Psoas muscle (tissue), 7 donors: ENCODE measurements at regions not wholly inside any gene's neighbourhood (a gene's known extent, or its start where the extent isn't known, plus 50 kb on each side); places are given as distances from the start of the nearest gene placed in this dataset.

Experiments used
- ATAC-seq, 4 donors: fragments of 200-7000 bp; cut with Tn5 transposase; one replicate each; pipeline ENCODE4 v1.9.1; 2020; ENCODE audit warnings: moderate library complexity in 3 of 4, mild to moderate bottlenecking in 2 of 4
- DNase-seq, 2 donors: peaks; one replicate each; pipeline ENCODE4 v3.0.0-alpha.2; 2020
- H3K27ac ChIP-seq: fragments of 200-600 bp; one replicate; pipeline ENCODE4 v1.8.0; 2022
- H3K27me3 ChIP-seq, 3 donors: fragments of 200-600 bp in 1 of 3; one replicate each; pipeline versions ENCODE4 v1.6.1 to v1.8.0; 2013 to 2022; ENCODE audit warnings: low read length in 2 of 3, mild to moderate bottlenecking in 2 of 3, moderate library complexity in 1 of 3; ENCODE audit not compliant: insufficient read depth in 3 of 3
- H3K36me3 ChIP-seq, 2 donors: fragments of 200-600 bp in 1 of 2; one replicate each; pipeline versions ENCODE4 v1.6.1 to v1.8.0; 2013 to 2022; ENCODE audit warnings: low read depth in 1 of 2, mild to moderate bottlenecking in 1 of 2, moderate library complexity in 1 of 2; ENCODE audit not compliant: insufficient read depth in 1 of 2
- H3K4me1 ChIP-seq: fragments of 200-600 bp; one replicate; pipeline ENCODE4 v1.8.0; 2022
- H3K4me3 ChIP-seq: fragments of 200-600 bp; one replicate; pipeline ENCODE4 v1.8.0; 2022; ENCODE audit warnings: mild to moderate bottlenecking
- H3K9me3 ChIP-seq: fragments of 200-600 bp; one replicate; pipeline ENCODE4 v1.8.0; 2022
- WGBS, 3 donors: extraction: QIAGEN DNeasy Blood & Tissue Kit; methylation state at CpG; one replicate each; pipeline versions ENCODE4 v1.1.6 to v1.1.7; 2013; 5-methylcytosine and 5-hydroxymethylcytosine counted together
- intact Hi-C, 2 donors: fragments of 100-400 bp; cut with DNase I; formaldehyde crosslinking; loops; one replicate each; pipeline versions ENCODE4 v1.11.0 to v1.14.2; 2022
- TF ChIP-seq, protein P1 (sequence below): fragments of 200-600 bp; IDR thresholded peaks from one replicate; pipeline ENCODE4 v1.8.0; 2022; ENCODE audit warnings: antibody characterized with exemption
- donor health status: healthy with polysubstance abuse.
- donor health status: DM: no; HTN: no; CAD: no; lungs with moderate emphysema.
- donor health status: Bipolar disorder and iron deficiency.
- donor health status: healthy.
- donor health status: DM: yes; HTN: yes; CAD: no.
- donor health status: DM: no; HTN: no; CAD: no.
- donor health status: DM: yes; HTN: yes; CAD: no.

DNA sequence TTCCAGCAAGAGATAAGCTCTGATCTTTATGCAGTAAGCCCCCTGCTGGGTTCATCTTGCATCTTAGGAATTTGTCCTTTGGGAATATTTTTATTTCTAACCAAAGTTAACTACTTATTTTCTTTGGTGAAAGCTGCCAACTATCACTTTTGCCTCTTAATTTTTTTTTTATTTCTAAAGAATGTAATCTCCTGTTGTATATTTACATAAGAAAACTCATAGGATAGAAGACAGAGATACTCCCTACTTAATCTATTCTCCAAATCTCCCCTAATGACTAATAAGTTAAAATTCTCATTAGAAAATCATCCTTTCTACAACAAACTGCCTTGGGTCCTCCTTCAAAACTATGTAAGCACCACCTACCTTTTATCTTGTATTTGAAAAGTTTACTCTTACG, 612.2 kb upstream of the SLC39A10 start:
- Histone ChIP-seq H3K27ac (no peak overlapping the region), H3K9me3 (no peaks in the 10 kb centered on the region), H3K27me3 (no peaks in the 10 kb centered on the region), H3K4me3 (no peak overlapping the region), H3K4me1 (no peaks in the 10 kb centered on the region), H3K36me3 (no peaks in the 10 kb centered on the region)
- DNase-seq (no peak), ATAC-seq (no peak)
- intact Hi-C loops, result no loop called here
- WGBS, 3 donors, result 95 to 100% (median 96%) methylated on average over 1 of the region's 1 CpG
- TF ChIP-seq, protein P1, sequence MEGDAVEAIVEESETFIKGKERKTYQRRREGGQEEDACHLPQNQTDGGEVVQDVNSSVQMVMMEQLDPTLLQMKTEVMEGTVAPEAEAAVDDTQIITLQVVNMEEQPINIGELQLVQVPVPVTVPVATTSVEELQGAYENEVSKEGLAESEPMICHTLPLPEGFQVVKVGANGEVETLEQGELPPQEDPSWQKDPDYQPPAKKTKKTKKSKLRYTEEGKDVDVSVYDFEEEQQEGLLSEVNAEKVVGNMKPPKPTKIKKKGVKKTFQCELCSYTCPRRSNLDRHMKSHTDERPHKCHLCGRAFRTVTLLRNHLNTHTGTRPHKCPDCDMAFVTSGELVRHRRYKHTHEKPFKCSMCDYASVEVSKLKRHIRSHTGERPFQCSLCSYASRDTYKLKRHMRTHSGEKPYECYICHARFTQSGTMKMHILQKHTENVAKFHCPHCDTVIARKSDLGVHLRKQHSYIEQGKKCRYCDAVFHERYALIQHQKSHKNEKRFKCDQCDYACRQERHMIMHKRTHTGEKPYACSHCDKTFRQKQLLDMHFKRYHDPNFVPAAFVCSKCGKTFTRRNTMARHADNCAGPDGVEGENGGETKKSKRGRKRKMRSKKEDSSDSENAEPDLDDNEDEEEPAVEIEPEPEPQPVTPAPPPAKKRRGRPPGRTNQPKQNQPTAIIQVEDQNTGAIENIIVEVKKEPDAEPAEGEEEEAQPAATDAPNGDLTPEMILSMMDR, result no peak

DNA sequence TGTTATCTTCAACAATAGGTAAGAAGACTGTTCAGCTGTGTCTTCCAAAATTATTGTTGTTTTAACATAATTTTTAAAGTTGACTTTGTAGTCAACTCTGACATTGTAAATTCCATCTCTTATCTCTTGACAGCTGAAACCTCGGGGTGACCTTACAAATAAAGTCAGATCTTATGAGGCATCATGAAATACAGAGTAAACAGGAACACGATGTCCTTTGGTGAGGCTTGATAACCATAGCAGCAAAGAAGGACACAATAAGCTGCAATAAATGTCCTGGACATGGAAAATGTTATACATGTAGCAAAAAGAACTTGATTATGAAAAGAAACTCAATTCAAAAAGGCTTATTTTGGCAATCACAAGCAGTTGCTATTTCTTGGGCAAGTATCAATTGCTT, 618.9 kb upstream of the SLC39A10 start:
- intact Hi-C loops, result no loop called here
- 9 to 21% (median 11%) methylated on average over 2 of the region's 2 CpGs for WGBS, 3 donors
- ATAC-seq (no peak), DNase-seq (no peak)
- Histone ChIP-seq H3K4me3 (no peak overlapping the region), H3K9me3 (no peaks in the 10 kb centered on the region), H3K27me3 (no peaks in the 10 kb centered on the region), H3K36me3 (no peaks in the 10 kb centered on the region), H3K27ac (no peak overlapping the region), H3K4me1 (no peaks in the 10 kb centered on the region)
- TF ChIP-seq, protein P1, result no peak

DNA sequence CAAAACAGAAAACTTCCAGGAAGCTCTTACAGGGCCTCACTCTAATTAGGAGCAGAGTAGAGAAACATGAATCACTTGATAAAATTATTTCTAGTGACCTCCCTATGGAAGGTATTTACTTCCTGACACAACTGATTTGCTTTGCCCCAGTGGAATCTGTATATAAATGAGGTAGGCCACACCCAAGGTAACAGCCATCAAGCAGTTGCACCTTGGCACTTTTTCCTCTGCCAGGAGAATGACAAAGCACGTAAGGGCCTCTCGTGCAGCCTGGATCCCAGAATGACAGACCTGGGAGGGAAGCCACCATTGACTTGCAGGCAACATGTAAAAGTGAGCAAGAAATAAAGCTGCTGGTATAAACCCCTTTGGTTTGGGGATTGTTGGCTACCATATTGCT, 620.0 kb upstream of the SLC39A10 start:
- intact Hi-C loops, result no loop called here
- no peaks in the 10 kb centered on the region for H3K36me3 ChIP-seq
- whole genome bisulfite sequencing, 3 donors, result 87 to 93% (median 91%) methylated on average over 2 of the region's 2 CpGs
- H3K27me3 ChIP-seq, result no peaks in the 10 kb centered on the region
- TF ChIP-seq, protein P1, result no peak
- H3K4me3 ChIP-seq, result no peak overlapping the region
- H3K27ac ChIP-seq, result no peak overlapping the region
- DNase-seq, result no peak
- no peak for ATAC-seq
- H3K9me3 ChIP-seq, result no peaks in the 10 kb centered on the region
- no peaks in the 10 kb centered on the region for H3K4me1 ChIP-seq

DNA sequence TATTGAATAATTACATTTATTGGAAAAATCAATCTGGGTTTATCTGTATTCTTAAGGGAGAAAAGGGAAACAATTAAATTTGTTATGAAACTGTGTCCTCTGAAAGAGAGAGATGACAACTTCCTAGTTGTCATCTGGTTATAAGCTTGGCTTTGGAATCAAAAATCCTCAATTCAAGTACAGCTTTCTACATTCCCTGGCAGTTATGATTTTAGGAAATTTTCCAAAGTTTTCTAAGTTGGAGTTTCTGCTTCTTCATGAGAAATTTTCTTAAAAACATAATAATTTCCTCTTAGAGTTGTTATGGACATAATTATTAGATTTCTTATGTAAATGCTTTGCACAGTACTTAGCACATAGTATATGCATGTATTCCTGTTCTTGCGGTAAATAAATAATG, 625.6 kb upstream of the SLC39A10 start:
- TF ChIP-seq, protein P1, result no peak
- Histone ChIP-seq H3K27ac (no peak overlapping the region), H3K36me3 (no peaks in the 10 kb centered on the region), H3K27me3 (no peaks in the 10 kb centered on the region), H3K9me3 (no peaks in the 10 kb centered on the region), H3K4me1 (no peaks in the 10 kb centered on the region), H3K4me3 (no peak overlapping the region)
- WGBS, 3 donors, result 98 to 100% (median 100%) methylated on average over 1 of the region's 1 CpG
- ATAC-seq, result no peak
- DNase-seq, result no peak
- intact Hi-C loops, result no loop called here

DNA sequence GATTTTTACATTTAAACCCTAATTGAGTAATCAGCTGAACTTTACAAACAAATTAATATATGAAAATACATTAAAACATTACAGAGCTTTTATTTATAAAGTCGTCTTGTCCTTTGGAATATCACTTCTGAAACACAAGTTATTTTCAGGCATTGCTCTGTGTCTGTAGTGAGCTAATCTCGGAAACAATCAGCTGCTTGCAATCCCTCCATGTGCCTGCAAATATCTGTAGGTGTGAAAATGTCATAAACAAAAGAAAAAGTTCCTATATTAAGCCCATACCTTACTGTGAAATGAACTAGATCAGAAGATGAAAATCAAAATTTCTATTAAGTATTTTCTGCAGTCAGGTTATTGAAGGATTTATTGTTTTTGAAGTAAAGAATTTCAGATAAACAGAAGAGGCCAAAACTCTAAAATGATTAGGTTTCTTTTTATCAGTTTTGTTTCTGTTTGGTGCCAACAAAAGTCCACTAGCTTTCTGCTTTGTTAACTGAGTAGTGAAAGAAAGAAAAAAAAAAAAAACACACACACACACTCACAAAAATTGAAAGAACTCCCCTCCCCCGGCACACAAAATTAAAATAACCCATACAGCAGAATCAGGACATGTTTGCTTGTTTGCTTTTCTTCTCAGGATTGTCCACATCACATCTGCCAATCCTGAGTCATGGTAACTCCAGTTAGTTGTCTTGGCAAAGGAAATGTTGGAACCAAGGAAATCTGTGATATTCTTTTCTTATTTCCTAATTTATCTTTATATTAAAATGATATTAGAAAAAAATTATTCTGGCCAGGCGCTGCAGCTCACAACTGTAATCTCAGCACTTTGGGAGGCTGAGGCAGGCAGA, 627.0 kb upstream of the SLC39A10 start:
- ATAC-seq (no peak), DNase-seq (no peak)
- H3K36me3 ChIP-seq, result no peaks in the 10 kb centered on the region
- H3K27ac ChIP-seq, result no peak overlapping the region
- WGBS, 3 donors, result 50 to 64% (median 58%) methylated on average over 4 of the region's 4 CpGs
- H3K4me3 ChIP-seq, result no peak overlapping the region
- H3K4me1 ChIP-seq, result no peaks in the 10 kb centered on the region
- intact Hi-C loops, result no loop called here
- H3K9me3 ChIP-seq, result no peaks in the 10 kb centered on the region
- H3K27me3 ChIP-seq, result no peaks in the 10 kb centered on the region
- TF ChIP-seq, protein P1, result no peak
